ENCODE measurements at regions not wholly inside any gene's neighbourhood (a gene's known extent, or its start where the extent isn't known, plus 50 kb on each side); places are given as distances from the start of the nearest gene placed in this dataset.

- no peaks in the 10 kb centered on the region for H3K27me3 ChIP-seq
- H3K4me1 ChIP-seq = no peaks in the 10 kb centered on the region
- H3K27ac ChIP-seq = no peak overlapping the region
- intact Hi-C loops (cut with DNase I; ENCODE audit: low total_unique reads) = no loop called here
- no peak overlapping the region for H3K4me3 ChIP-seq
- WGBS, 5 donors = 73 to 86% (median 79%) methylated on average over 2 of the region's 2 CpGs
- H3K9me3 ChIP-seq = no peaks in the 10 kb centered on the region
- TF ChIP-seq, protein P1, sequence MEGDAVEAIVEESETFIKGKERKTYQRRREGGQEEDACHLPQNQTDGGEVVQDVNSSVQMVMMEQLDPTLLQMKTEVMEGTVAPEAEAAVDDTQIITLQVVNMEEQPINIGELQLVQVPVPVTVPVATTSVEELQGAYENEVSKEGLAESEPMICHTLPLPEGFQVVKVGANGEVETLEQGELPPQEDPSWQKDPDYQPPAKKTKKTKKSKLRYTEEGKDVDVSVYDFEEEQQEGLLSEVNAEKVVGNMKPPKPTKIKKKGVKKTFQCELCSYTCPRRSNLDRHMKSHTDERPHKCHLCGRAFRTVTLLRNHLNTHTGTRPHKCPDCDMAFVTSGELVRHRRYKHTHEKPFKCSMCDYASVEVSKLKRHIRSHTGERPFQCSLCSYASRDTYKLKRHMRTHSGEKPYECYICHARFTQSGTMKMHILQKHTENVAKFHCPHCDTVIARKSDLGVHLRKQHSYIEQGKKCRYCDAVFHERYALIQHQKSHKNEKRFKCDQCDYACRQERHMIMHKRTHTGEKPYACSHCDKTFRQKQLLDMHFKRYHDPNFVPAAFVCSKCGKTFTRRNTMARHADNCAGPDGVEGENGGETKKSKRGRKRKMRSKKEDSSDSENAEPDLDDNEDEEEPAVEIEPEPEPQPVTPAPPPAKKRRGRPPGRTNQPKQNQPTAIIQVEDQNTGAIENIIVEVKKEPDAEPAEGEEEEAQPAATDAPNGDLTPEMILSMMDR (IDR thresholded peaks at IDR 0.05) = no peak
- no peak for TF ChIP-seq EP300 (IDR thresholded peaks at IDR 0.05)
- TF ChIP-seq POLR2A (IDR thresholded peaks at IDR 0.05) = no peak
- TF ChIP-seq POLR2AphosphoS5 (IDR thresholded peaks at IDR 0.05) = no peak
- no peaks in the 10 kb centered on the region for H3K36me3 ChIP-seq
- no peak for DNase-seq
These were observed 414.1 kb downstream of the FGF9 start for GRCh38 chr13:22085001-22085400.

GRCh38 chr13:22086597-22087330 is 415.9 kb downstream of the FGF9 start:
- intact Hi-C loops (cut with DNase I; ENCODE audit: low total_unique reads) = no loop called here
- WGBS, 5 donors = 67 to 79% (median 75%) methylated on average over 10 of the region's 10 CpGs
- TF ChIP-seq, protein P1 (IDR thresholded peaks at IDR 0.05) = no peak
- no peak for TF ChIP-seq POLR2AphosphoS5 (IDR thresholded peaks at IDR 0.05)
- no peak for TF ChIP-seq EP300 (IDR thresholded peaks at IDR 0.05)
- TF ChIP-seq POLR2A (IDR thresholded peaks at IDR 0.05) = no peak
- Histone ChIP-seq H3K27ac (no peak overlapping the region), H3K27me3 (no peaks in the 10 kb centered on the region), H3K9me3 (no peaks in the 10 kb centered on the region), H3K4me1 (no peaks in the 10 kb centered on the region), H3K4me3 (no peak overlapping the region), H3K36me3 (no peaks in the 10 kb centered on the region)
- DNase-seq = peak in 1 of 2 donors; percentile 70

GRCh38 chr13:22090106-22090505 is 419.2 kb downstream of the FGF9 start:
- H3K9me3 ChIP-seq = no peaks in the 10 kb centered on the region
- H3K4me1 ChIP-seq = no peaks in the 10 kb centered on the region
- H3K36me3 ChIP-seq = no peaks in the 10 kb centered on the region
- DNase-seq = no peak
- no peak overlapping the region for H3K4me3 ChIP-seq
- H3K27me3 ChIP-seq = no peaks in the 10 kb centered on the region
- H3K27ac ChIP-seq = no peak overlapping the region
- TF ChIP-seq EP300 (IDR thresholded peaks at IDR 0.05) = no peak
- WGBS, 5 donors = 62 to 74% (median 66%) methylated on average over 4 of the region's 4 CpGs
- intact Hi-C loops (cut with DNase I; ENCODE audit: low total_unique reads) = no loop called here

GRCh38 chr13:22091222-22091970 is 420.5 kb downstream of the FGF9 start:
- peak in 1 of 2 donors; percentile 79 for DNase-seq
- 61 to 75% (median 65%) methylated on average over 10 of the region's 10 CpGs for WGBS, 5 donors
- H3K4me3 ChIP-seq = no peak overlapping the region
- intact Hi-C loops (cut with DNase I; ENCODE audit: low total_unique reads) = no loop called here
- no peaks in the 10 kb centered on the region for H3K4me1 ChIP-seq
- TF ChIP-seq POLR2A (IDR thresholded peaks at IDR 0.05) = no peak
- TF ChIP-seq, protein P1 (IDR thresholded peaks at IDR 0.05) = no peak
- TF ChIP-seq EP300 (IDR thresholded peaks at IDR 0.05) = no peak
- no peak for TF ChIP-seq POLR2AphosphoS5 (IDR thresholded peaks at IDR 0.05)
- H3K9me3 ChIP-seq = no peaks in the 10 kb centered on the region
- H3K27me3 ChIP-seq = no peaks in the 10 kb centered on the region
- no peaks in the 10 kb centered on the region for H3K36me3 ChIP-seq
- peak overlapping the region in 1 of 5 donors; percentile 13 for H3K27ac ChIP-seq

GRCh38 chr13:22091971-22092300 is 421.1 kb downstream of the FGF9 start:
- Histone ChIP-seq H3K4me3 (no peak overlapping the region), H3K27ac (no peak overlapping the region), H3K4me1 (no peaks in the 10 kb centered on the region), H3K9me3 (no peaks in the 10 kb centered on the region), H3K36me3 (no peaks in the 10 kb centered on the region), H3K27me3 (no peaks in the 10 kb centered on the region)
- TF ChIP-seq POLR2A (IDR thresholded peaks at IDR 0.05) = no peak
- no peak for TF ChIP-seq EP300 (IDR thresholded peaks at IDR 0.05)
- TF ChIP-seq, protein P1 (IDR thresholded peaks at IDR 0.05) = no peak
- TF ChIP-seq POLR2AphosphoS5 (IDR thresholded peaks at IDR 0.05) = no peak
- intact Hi-C loops (cut with DNase I; ENCODE audit: low total_unique reads) = no loop called here
- 66 to 80% (median 75%) methylated on average over 6 of the region's 6 CpGs for WGBS, 5 donors
- DNase-seq = no peak
